HG03469 (cell line): ENCODE measurements at regions not wholly inside any gene's neighbourhood (a gene's known extent, or its start where the extent isn't known, plus 50 kb on each side); places are given as distances from the start of the nearest gene placed in this dataset.

Experiments
- ATAC-seq: cut with Tn5 transposase; IDR thresholded peaks from one replicate; pipeline ENCODE4 v1.9.1; 2021; ENCODE audit warnings: mild to moderate bottlenecking, moderate library complexity, moderate number of reproducible peaks; ENCODE audit not compliant: unreplicated experiment

DNA sequence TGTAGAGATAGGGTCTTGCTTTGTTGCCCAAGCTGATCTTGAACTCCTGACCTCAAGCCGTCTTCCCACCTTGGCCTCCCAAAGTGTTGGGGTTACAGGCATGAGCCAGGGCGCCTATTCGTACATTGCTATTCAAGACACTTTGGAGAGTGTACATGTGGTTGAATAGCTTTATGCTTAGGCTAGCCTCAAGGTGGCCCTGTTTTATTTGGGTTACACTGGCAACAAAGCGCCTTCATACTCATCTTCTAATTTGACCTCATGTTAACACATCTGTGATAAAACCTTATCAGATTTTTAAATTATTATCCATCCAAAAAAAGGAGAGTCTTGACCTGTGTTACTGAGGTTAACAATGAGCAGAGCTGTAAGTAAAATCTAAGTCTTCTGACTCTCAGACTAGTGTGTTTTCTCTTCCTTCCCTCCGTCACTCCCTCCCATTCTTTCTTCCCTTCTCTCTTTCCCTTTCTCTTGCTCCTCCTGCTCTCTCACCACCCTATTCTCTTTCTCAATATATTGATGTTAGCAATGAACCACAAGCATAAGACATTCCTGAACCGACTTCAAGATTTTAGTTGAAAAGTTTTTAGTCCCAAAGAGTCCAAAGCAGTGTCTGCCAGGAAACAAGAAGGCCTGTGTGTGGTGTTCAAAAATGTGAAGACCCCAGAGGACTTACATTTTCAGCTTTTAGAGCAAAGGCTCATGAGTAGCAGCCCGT is 603.7 kb upstream of the CFAP20DC start:
- no peak for ATAC-seq

DNA sequence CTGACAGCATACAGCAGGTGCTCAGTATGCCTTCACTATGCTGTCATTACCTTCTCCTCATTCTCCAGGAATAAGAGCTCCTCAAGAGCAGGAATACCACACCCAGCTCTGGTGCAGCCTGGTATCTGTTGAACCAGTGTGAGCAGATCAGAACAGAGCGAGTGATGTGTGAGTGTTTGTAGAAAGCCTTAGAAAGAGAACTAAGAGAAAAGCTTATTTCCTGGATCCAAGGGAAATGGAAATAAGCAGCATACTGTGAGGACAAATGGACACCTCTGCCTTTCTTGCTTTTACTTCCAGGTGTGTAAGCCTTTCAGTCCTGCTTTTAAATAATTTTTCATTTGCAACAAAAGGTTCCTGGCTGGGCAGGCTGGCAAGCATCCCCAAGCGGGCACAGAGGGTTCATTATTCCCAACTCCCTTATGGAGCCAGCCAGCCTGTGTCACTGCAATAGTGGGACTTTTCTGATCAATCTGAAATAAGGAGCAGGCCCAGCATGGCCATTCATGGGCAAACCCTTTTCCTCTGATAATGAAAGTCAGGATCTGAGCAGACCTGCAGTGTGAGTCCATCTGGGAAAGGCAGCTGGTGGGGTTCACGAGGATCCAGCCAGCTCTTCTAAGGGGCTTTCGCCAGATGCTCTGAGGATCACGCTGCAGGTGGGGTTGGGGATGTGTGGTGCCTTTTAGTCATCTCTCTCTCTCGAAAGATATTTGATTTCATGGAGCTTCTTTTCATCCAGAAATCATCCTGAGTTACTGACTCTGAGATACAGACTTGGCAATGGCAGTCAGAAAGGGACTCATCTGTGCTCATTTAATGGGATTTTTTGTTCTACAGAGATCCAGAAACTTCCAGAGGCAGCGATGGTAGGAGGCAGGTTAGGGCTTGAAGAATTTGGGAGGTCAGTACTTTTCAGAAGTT is 594.9 kb upstream of the CFAP20DC start:
- no peak for ATAC-seq

DNA sequence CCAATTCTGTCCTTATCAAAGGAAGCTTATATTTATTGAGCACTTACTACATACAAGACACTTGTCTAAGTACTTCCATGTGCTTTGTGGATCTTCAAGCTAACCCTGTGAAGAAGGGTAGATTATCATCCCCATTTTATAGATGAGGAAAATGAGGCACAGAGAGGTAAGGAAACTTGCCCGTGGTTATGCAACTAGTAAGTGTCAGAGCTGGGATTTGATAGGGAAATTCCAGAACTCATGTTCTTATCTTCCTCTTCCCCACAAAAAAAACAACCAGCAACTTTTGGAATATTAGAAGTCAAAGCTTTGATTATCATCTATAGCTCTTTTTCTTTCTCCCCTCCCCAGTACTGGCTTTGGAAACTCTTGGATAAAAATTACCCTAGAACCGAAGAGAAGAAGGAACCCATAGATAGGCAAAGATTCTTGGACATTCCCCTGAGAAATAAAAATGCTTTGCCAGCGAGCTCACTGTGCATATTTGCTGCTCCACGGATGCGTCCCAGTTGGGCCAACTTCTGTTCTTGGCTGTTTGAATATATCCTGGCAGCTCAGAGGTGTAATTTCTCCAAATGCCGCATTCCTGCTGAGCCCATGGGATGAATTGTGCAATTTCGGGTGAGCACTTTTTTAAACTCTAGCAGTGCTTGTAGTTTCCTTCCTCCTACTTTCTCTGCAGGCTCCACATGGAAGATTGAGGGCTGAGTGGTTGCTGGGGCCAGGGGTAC is 591.5 kb upstream of the CFAP20DC start:
- no peak for ATAC-seq

DNA sequence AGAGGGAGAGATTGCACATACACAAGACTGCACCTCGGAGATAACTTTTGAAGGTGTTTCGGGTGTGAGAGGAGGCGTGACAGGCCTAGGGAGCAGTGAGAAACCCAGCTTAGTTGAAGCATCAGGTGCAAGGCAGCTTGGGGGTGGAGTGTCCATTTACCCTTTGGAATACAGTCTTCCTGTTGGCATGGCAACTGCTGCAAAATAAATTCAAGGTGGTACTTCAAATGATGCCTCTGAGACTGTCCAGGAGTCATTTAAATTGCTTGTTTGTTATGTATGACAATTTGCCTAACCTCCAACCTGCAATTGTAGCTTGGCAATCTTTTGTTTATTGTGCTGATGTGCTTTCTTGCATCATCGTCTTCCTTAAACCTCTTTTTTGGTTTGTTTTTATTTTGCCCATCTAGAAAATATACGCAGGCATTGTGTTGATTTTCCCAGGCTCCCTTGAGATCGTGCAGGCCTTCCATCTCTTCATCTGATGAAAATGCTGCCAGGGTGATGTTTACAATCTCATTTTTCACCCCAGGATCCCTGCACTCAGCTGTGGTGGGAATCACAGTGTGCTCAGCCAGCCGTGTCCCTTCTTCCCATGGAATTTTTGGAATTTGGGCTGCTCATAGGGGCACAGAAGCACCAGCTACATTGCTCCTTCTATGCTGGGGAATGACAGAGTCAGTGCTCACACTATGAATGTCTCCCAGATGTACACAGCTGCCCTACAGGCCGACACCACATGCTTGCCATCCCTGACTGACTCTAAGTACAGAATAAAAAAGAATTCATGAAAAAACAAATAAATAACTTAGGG is 583.1 kb upstream of the CFAP20DC start:
- ATAC-seq, result no peak

DNA sequence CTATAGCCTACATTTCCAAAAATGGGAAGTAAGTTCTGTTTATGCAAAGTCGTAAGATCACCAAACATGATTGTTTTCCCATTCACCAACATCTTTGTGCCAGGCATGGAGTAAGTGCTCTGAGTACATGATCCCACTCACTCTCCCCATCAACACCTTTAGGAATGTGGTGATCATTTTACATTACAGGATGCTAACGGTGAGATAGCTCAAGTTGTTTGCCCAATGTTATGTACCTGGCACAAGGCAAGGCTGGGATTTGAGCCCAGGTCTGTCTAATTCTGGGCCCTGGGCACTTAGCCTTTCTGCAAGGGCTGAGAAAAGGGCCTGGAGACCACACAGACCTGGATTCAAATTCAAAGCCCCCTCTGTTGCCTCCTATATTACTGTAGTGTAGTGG is 581.7 kb upstream of the CFAP20DC start:
- ATAC-seq, result no peak

DNA sequence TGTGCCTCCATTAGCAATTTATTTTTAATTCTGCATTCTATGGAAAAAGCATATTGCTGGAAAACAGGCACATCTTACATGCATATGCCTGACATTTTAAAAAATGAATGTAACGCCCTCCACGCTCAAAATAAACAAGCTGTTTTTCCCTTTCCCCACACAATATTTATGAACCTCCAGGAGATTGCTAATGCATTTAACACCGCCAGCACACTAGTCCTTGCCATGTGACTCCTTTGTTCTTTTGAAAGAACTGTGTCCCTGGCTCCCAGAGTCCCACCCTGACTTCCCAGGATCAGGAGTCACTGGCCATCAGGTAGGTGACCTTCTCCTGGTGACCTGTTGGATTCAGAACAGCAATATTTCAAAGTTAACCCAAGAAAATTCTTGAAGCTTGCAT is 571.2 kb upstream of the CFAP20DC start:
- ATAC-seq, result no peak

DNA sequence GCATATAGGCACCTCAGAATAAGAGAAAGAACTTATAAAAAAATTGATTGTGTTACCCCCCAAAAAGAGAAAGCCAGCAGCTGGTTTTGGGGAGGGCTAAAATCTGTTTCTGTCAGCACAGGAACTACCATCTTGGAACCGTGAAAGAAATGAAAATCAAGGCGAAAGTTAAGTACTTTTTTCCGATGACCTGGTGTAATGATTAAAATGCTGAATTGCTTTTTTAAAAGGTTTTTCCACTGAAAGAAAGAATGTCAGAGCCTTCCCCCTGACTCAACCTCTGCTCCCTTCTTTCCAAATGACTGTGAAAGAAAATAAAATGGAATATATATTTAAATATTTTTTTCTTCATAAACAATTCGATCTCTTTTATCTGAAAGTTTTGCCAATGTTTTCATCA is 570.5 kb upstream of the CFAP20DC start:
- no peak for ATAC-seq

DNA sequence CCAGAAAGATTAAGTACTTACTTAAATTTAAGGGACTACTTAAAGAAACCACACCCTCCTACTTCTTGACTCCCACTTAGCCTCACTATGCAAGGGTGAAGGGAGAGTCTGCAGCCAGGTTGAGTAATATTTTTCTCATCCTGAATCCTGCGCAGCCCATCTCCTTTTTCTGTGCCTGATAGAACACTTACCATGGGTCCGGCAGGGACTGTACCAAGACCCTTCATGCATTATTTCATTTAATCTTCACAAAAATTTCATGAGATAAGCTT is 562.6 kb upstream of the CFAP20DC start:
- ATAC-seq, result no peak

DNA sequence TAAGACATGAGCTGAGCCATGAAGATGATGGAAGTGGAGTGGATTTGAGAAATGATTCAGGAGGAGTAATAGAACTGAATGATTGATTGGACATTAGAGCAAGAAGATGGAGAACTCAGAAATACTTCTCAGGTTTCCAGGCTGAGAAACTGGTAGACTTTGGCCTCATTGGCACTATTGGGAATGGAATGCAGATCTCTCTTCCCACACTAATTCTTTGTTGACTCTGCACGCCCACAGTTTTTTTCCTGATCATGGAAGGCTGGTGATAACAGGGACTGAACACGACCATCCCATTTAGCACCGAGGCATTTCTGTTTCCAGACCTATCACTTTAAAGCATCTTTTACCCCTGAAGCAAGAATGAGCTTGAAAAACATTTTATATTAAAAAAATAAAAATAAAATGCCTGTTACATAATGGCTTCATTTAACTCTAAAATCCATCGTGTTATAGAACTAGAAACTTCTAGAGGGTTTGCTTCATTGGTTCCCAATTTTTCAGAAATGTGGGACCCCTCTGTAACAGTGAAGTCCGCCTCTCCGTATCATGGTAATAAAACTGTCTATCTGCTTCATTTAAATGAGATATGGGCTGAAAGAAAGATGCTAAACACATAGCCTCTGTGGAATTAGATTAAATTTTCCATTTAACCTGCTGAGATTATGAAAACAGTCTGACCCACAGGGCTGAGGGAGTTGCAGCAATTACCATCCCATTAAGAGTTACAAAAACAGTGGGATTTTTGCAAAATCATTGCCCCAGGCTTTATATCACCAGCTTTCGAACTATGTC is 562.0 kb upstream of the CFAP20DC start:
- no peak for ATAC-seq

DNA sequence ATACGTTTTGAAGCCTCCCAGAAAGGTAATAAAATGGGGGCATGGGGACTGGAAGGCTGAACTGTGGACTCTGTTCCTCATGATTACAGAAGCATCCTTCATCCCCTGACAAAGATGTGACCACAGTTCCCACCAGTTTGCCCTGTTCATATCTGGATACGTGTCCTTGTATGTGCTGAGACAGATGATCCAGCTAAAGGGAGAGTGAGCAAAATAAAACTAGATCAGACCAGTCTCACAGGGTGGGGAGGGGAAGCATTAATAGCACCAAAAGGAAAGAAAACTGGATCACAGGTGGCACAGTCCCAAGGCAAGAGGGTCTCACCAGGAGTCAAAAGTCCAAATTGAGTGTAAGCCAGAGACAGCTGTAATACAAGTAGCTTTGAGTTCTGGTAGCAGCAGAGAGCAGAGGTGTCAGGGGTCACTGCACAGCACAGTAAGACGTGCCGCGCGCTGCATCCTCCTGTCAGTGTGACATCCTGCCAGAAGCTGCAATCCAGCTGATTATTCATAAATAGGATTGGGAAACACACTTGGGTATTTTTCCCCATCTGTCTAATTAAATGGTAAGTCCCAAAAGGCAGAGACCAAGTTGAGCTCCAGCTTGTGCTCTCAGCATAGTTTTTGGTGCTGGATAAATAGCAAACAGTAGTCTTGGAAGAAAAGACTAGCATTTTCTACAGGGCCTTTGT is 560.0 kb upstream of the CFAP20DC start:
- ATAC-seq, result no peak

DNA sequence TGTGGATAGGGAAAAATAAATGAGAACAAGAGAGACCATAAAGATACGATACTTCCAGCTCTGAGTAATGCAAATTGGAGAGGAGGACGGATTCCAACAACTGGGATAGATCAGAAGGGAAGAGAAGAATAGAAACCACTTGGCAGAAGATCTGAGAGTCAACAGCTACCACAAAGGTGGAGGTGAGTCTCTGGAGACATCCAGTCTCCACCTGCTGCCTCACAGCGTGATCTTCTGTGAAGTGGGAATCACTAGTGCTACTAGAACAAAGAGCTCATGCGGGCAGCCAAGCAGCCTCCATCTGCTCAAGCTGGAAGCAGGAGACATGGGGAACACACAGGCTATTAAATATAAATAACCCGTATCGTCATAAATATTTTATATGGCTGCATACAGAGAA is 558.5 kb upstream of the CFAP20DC start:
- no peak for ATAC-seq

DNA sequence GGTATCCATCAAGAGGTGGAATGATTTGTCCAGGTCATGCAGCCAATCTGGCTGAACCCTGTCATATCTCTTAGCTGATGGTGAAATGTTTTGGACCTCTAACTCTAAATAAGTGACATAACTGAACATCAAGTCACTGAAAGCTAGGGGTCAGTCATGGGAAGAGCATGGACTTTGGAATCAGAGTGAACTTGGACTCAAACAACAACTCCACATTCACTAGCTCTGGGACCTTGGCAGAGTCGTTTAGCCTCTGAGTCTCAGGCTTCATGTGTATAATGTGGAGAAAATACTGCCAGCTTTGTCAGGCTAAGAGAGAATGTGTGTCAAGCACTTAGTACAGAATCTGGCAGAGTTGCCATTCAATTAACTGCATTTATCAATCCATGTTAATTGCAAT is 557.8 kb upstream of the CFAP20DC start:
- ATAC-seq, result no peak

DNA sequence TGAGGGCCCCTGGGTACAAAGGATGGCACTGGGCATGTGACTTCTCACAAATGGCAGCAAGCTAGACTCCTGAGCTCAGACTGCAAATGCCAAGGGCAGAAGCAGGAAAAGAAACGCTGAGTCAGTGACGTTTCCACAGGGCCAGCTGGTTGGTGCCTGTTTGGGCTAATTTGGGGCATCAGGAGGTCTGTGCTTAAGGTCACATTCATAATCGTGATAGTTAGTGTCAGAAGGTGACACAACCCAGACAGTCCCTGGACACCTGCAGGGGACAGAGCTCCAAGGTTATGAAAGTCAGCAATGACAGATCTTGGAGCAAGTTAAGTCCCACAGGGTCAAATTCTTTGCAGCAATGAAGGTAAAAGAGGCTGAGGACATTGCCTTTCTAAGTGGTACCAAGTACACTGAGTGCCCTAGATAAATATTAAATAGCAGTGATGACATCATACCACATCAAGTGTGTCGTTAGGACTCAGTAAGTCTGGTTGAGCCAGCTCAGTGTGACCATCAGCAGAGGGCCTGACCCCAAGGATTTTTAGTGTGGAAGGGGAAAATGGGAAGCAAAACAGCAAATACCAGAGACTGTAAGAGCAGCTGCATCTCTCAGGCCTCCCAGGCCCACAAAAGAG is 556.9 kb upstream of the CFAP20DC start:
- ATAC-seq, result no peak

DNA sequence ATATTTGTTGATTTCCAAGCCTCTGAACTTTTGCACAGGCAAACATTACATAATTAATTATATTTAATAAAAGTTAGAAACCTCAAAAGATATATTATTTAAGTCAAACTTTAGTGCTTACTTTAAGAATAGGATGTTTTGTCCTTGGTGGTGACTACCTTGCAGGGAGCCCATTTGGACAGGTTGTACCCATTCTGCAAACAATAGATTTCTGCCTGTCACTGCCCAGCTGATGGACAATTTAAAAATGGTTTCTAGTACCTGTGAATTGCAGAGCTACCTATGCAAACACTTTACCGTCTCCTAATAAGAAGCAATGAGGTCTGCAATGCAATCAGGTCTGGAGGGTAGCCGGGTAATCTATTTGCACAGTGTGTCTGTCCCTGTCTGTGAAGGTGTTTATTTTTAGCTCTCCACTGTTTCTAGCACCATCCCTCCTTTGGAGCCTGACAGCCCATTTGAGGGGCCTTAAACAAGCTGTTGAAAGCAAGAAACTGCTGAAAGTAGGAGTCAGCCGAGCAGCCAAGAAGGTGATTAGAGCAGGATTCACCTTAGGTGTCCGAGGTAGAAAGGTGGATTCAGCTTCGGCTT is 556.2 kb upstream of the CFAP20DC start:
- no peak for ATAC-seq

DNA sequence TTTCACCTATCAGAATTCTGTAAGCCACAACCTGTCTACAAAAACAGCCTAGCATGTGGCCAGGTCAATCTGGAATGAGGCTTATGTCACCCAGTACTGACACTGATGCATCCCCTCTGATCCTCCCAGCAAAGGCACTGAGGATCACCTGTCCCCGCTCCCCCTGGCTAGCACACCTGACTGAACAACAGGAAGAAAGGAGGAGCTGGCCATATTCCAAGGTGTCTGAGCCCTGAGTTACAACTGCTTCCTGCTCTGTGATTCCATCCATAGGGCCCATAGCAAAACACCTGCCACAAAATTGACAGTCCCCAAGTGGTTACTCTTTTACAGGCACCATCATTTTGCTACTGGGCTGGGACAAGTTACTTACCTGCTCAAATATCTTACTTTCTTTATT is 555.5 kb upstream of the CFAP20DC start:
- no peak for ATAC-seq

DNA sequence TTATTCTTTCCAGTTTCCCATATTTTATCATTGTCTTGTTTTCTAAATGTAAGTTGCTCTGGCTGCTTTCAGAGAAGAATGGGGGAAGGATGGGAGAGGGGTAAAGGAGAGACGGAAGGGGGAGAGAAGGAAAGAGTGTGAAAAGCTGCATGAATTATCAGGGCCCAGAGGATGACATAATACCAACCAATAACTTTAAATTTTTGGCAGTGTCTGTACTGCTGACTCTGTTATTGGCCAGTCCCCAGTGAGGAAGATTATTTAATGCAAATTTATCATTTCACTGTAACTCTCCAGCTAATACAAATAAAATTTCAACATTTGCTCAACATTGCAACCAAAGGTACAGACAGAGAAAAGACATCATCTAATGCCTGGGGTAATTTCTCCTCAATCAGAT is 551.7 kb upstream of the CFAP20DC start:
- ATAC-seq, result no peak

DNA sequence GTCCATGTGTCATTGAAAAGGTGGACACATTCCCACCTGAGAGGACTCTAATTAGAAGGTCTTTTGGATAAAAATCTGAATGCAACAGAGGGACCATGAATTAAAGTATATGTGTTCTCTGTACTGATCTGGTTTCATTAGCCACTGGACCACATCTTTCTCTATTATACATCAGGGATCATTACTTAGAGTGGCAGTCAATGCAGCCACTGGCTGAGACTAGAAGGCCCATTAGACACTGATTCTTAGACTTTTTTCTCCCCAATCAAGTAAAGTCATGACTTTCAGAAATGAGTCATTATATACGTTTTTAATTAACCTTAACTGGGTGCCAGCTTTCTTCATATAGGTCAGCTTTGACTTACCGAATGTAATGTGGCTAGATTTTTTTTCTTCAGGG is 550.8 kb upstream of the CFAP20DC start:
- no peak for ATAC-seq

DNA sequence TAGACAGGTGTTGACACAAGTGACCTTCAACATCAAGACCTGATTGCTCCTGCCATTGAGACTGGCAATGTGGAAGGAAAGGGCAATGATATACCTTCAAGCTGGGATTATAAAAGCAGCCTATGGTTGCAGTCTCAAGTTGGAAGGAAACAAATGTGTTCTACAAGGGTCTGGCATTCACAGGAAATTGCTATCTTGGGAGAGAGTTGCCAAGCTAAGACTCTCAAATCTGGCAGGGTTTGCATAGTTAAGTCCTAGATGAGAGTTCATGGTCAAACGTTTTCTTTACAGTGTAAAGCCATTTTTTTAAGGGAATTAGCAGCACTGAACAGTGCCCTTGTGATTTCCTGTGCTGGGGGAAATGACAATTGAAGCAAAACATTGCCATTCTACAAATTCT is 546.9 kb upstream of the CFAP20DC start:
- ATAC-seq, result no peak

DNA sequence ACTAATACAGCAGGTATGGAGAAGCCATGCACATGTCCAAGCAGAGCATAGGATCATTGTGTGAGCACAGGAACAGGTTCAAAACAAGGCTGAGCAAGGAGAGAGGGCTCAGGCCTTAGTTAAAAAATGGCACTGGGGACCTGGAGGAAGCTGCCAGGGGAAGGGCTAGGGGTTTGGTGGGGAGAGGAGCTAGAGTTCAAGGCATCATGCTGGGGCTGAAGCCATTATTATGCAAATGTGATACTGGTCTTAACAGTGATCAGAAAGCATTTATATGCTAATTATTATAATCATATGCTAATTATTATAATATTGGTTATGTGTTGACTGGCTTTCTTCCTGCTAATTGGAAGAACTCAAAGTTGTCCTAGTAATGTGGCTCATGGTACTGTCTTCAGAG is 546.0 kb upstream of the CFAP20DC start:
- no peak for ATAC-seq
